Common myeloid progenitor, CD34-positive (primary cell): ENCODE measurements at regions not wholly inside any gene's neighbourhood (a gene's known extent, or its start where the extent isn't known, plus 50 kb on each side); places are given as distances from the start of the nearest gene placed in this dataset.

Source experiments
- CTCF ChIA-PET: fragments of 350-600 bp; sonication (Branson Sonifier 250); formaldehyde crosslinking; loops from one replicate; lab custom pipeline; 2021; ENCODE audit warnings: antibody characterized with exemption; lab: Charles Lee
- POLR2A ChIA-PET: fragments of 350-600 bp; sonication (Branson Sonifier 250); formaldehyde crosslinking; loops from one replicate; lab custom pipeline; 2021; ENCODE audit warnings: antibody characterized with exemption; lab: Charles Lee
- DNase-seq, 3 donors: peaks; one replicate each; pipeline versions ENCODE4 v3.0.0 to v3.0.0-alpha.2; 2013
- H3K27ac ChIP-seq, 2 experiments: 1 replicate in 1 of 2; 2 replicates in 1 of 2; pipeline ENCODE4 v1.7.0; 2013; ENCODE audit warnings: inconsistent platforms in 2 of 2, low read length in 2 of 2, mild to moderate bottlenecking in 2 of 2, low read depth in 1 of 2, moderate library complexity in 1 of 2; ENCODE audit not compliant: severe bottlenecking in 2 of 2, insufficient read depth in 1 of 2, poor library complexity in 1 of 2
- H3K27me3 ChIP-seq, 5 experiments: replicated peaks in 2 of 5; 1 replicate in 3 of 5; 2 replicates in 2 of 5; pipeline versions ENCODE4 v1.6.1 to v1.7.0; 2013; ENCODE audit warnings: low read length in 4 of 5, mild to moderate bottlenecking in 2 of 5, moderate library complexity in 2 of 5, inconsistent platforms in 1 of 5; ENCODE audit not compliant: insufficient read depth in 5 of 5, control insufficient read depth in 4 of 5
- H3K36me3 ChIP-seq, 4 experiments: 1 replicate in 2 of 4; 2 replicates in 2 of 4; pipeline versions ENCODE4 v1.6.1 to v1.7.0; 2013; ENCODE audit warnings: low read length in 3 of 4, control low read depth in 1 of 4, mild to moderate bottlenecking in 1 of 4; ENCODE audit not compliant: control insufficient read depth in 4 of 4, insufficient read depth in 4 of 4
- H3K4me1 ChIP-seq, 4 experiments: 1 replicate in 3 of 4; 2 replicates in 1 of 4; pipeline versions ENCODE4 v1.6.1 to v1.7.1; 2013; ENCODE audit warnings: low read length in 3 of 4, mild to moderate bottlenecking in 3 of 4, control low read depth in 1 of 4, inconsistent platforms in 1 of 4, moderate library complexity in 1 of 4; ENCODE audit not compliant: control insufficient read depth in 4 of 4, insufficient read depth in 4 of 4; ENCODE audit errors: control extremely low read depth in 1 of 4
- H3K4me3 ChIP-seq, 7 experiments: 1 replicate in 4 of 7; 2 replicates in 3 of 7; pipeline versions ENCODE4 v1.5.1 to v1.7.0; 2013; ENCODE audit warnings: mild to moderate bottlenecking in 7 of 7, low read length in 6 of 7, moderate library complexity in 6 of 7, inconsistent platforms in 2 of 7, low read depth in 2 of 7, control low read depth in 1 of 7; ENCODE audit not compliant: insufficient read depth in 4 of 7, control insufficient read depth in 1 of 7; ENCODE audit errors: extremely low read depth in 1 of 7
- H3K9me3 ChIP-seq, 5 experiments: 1 replicate in 4 of 5; 2 replicates in 1 of 5; pipeline versions ENCODE4 v1.6.1 to v1.7.1; 2013; ENCODE audit warnings: low read length in 4 of 5, mild to moderate bottlenecking in 2 of 5, inconsistent platforms in 1 of 5, low read depth in 1 of 5, moderate library complexity in 1 of 5; ENCODE audit not compliant: control insufficient read depth in 4 of 5, insufficient read depth in 2 of 5; ENCODE audit errors: control extremely low read depth in 1 of 5
- WGBS: methylation state at CpG from one replicate; pipeline ENCODE4 v1.1.5; 2013; ENCODE audit not compliant: insufficient coverage; 5-methylcytosine and 5-hydroxymethylcytosine counted together

- H3K27ac ChIP-seq, result no peak overlapping the region
- CTCF ChIA-PET, result no interaction called here
- no peak overlapping the region for H3K4me3 ChIP-seq
- H3K27me3 ChIP-seq, result peaks cover 0 to 6% (median 0%) of the 10 kb centered on the region in 5 experiments
- POLR2A ChIA-PET, result no interaction called here
- H3K36me3 ChIP-seq, result no peaks in the 10 kb centered on the region
- no peaks in the 10 kb centered on the region for H3K4me1 ChIP-seq
- WGBS, result 96% methylated on average over 3 of the region's 3 CpGs
- DNase-seq, result no peak
- H3K9me3 ChIP-seq, result no peaks in the 10 kb centered on the region
Measured at GRCh38 chr20:22223236-22223635, 361.1 kb downstream of the FOXA2 start.

GRCh38 chr20:22217712-22218352 is 366.5 kb downstream of the FOXA2 start:
- 100% methylated on average over 2 of the region's 2 CpGs for WGBS
- CTCF ChIA-PET, result no interaction called here
- H3K9me3 ChIP-seq, result no peaks in the 10 kb centered on the region
- POLR2A ChIA-PET, result no interaction called here
- no peak for DNase-seq
- H3K4me1 ChIP-seq, result no peaks in the 10 kb centered on the region
- no peaks in the 10 kb centered on the region for H3K36me3 ChIP-seq
- H3K27ac ChIP-seq, result no peak overlapping the region
- H3K27me3 ChIP-seq, result peaks cover 0 to 7% (median 0%) of the 10 kb centered on the region in 5 experiments
- H3K4me3 ChIP-seq, result no peak overlapping the region

GRCh38 chr20:22216984-22217383 is 367.4 kb downstream of the FOXA2 start:
- Histone ChIP-seq H3K27ac (no peak overlapping the region), H3K9me3 (no peaks in the 10 kb centered on the region), H3K27me3 (peaks cover 0 to 4% (median 0%) of the 10 kb centered on the region in 5 experiments), H3K36me3 (no peaks in the 10 kb centered on the region), H3K4me1 (no peaks in the 10 kb centered on the region), H3K4me3 (no peak overlapping the region)
- CTCF ChIA-PET, result no interaction called here
- POLR2A ChIA-PET, result no interaction called here
- WGBS, result 83% methylated on average over 10 of the region's 11 CpGs
- DNase-seq, result no peak

- Histone ChIP-seq H3K27ac (no peak overlapping the region), H3K27me3 (peaks cover 0 to 4% (median 0%) of the 10 kb centered on the region in 5 experiments), H3K4me3 (no peak overlapping the region), H3K36me3 (no peaks in the 10 kb centered on the region), H3K4me1 (no peaks in the 10 kb centered on the region), H3K9me3 (no peaks in the 10 kb centered on the region)
- no peak for DNase-seq
- ChIA-PET POLR2A (no interaction called here), CTCF (no interaction called here)
- WGBS, result 79% methylated on average over 3 of the region's 3 CpGs
Measured at GRCh38 chr20:22214296-22214695, 370.1 kb downstream of the FOXA2 start.

GRCh38 chr20:22213271-22213670 is 371.1 kb downstream of the FOXA2 start:
- H3K9me3 ChIP-seq, result no peaks in the 10 kb centered on the region
- no peaks in the 10 kb centered on the region for H3K36me3 ChIP-seq
- 86% methylated on average over 2 of the region's 4 CpGs for WGBS
- H3K27me3 ChIP-seq, result peaks cover 0 to 2% (median 0%) of the 10 kb centered on the region in 5 experiments
- H3K4me1 ChIP-seq, result no peaks in the 10 kb centered on the region
- ChIA-PET CTCF (no interaction called here), POLR2A (no interaction called here)
- no peak overlapping the region for H3K27ac ChIP-seq
- no peak overlapping the region for H3K4me3 ChIP-seq
- DNase-seq, result no peak

GRCh38 chr20:22207280-22207679 is 377.1 kb downstream of the FOXA2 start:
- H3K27me3 ChIP-seq, result peaks cover 0 to 3% (median 0%) of the 10 kb centered on the region in 5 experiments
- H3K4me3 ChIP-seq, result no peak overlapping the region
- POLR2A ChIA-PET, result no interaction called here
- no peaks in the 10 kb centered on the region for H3K9me3 ChIP-seq
- CTCF ChIA-PET, result no interaction called here
- no peak for DNase-seq
- no peak overlapping the region for H3K27ac ChIP-seq
- no peaks in the 10 kb centered on the region for H3K36me3 ChIP-seq
- H3K4me1 ChIP-seq, result no peaks in the 10 kb centered on the region

GRCh38 chr20:22204801-22205200 is 379.6 kb downstream of the FOXA2 start:
- peaks cover 0 to 3% (median 0%) of the 10 kb centered on the region in 5 experiments for H3K27me3 ChIP-seq
- H3K4me1 ChIP-seq, result no peaks in the 10 kb centered on the region
- CTCF ChIA-PET, result no interaction called here
- POLR2A ChIA-PET, result no interaction called here
- 96% methylated on average over 4 of the region's 4 CpGs for WGBS
- no peak for DNase-seq
- no peak overlapping the region for H3K27ac ChIP-seq
- no peaks in the 10 kb centered on the region for H3K9me3 ChIP-seq
- H3K36me3 ChIP-seq, result no peaks in the 10 kb centered on the region
- H3K4me3 ChIP-seq, result no peak overlapping the region
